ENCODE measurements at regions not wholly inside any gene's neighbourhood (a gene's known extent, or its start where the extent isn't known, plus 50 kb on each side); places are given as distances from the start of the nearest gene placed in this dataset.

DNA sequence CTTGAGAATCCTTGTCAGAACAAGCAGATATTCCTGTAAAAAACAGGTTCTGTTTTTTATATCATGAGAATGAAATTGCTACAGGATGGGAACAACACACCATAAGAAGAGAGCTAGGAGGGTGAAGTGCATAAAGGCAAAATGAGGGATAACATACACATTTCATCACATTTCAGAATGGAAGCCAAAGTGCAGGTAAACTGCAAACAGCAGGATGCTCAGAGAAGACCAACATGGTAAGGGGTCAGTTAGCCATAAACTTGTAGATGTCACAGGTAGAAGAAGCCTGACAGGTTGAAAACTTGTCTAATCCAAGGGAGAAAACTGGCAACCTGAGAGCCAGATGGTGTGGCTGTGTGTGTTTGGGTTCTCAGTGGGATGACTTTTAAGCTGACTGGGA, 88.9 kb upstream of the FAT1 start:
- no peak for TF ChIP-seq FOXP2 (optimal IDR thresholded peaks at IDR 0.05; ENCODE audit: borderline replicate concordance, extremely low read depth, extremely low read length, insufficient read depth)

DNA sequence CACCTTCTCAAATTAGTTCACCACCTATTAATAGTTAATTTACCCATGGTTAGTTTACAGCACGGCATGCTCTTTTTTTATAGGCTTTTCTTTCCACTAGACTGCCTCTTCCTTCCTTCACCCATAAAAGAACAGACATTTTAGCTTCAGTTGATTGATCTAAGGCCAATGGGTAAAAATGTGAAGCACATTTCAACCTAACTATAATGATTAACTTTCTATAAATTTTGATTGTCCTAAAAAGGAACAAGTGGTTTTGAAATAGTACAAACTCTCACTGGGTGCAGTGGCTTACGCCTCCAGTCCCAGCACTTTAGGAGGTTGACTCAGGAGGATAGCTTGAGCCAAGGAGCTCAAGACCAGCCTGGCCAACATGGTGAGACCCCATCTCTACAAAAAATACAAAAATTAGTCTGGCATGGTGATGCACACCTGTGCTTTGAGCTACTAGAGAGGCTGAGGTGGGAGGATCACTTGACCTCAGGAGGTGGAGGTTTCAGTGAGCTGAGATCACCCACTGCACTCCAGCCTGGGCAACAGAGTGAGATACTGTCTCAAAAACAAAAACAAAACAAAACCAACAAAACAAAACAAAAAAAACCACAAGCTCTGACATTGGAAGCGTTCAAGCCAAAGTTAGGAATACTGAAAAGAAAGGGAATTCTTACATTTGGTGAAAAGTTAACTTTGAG, 89.9 kb upstream of the FAT1 start:
- TF ChIP-seq SIN3A (IDR thresholded peaks at IDR 0.05; ENCODE audit: borderline replicate concordance, insufficient read depth, low read length), result no peak
- no peak for TF ChIP-seq FOXP2 (optimal IDR thresholded peaks at IDR 0.05; ENCODE audit: borderline replicate concordance, extremely low read depth, extremely low read length, insufficient read depth)
- TF ChIP-seq, protein P1, sequence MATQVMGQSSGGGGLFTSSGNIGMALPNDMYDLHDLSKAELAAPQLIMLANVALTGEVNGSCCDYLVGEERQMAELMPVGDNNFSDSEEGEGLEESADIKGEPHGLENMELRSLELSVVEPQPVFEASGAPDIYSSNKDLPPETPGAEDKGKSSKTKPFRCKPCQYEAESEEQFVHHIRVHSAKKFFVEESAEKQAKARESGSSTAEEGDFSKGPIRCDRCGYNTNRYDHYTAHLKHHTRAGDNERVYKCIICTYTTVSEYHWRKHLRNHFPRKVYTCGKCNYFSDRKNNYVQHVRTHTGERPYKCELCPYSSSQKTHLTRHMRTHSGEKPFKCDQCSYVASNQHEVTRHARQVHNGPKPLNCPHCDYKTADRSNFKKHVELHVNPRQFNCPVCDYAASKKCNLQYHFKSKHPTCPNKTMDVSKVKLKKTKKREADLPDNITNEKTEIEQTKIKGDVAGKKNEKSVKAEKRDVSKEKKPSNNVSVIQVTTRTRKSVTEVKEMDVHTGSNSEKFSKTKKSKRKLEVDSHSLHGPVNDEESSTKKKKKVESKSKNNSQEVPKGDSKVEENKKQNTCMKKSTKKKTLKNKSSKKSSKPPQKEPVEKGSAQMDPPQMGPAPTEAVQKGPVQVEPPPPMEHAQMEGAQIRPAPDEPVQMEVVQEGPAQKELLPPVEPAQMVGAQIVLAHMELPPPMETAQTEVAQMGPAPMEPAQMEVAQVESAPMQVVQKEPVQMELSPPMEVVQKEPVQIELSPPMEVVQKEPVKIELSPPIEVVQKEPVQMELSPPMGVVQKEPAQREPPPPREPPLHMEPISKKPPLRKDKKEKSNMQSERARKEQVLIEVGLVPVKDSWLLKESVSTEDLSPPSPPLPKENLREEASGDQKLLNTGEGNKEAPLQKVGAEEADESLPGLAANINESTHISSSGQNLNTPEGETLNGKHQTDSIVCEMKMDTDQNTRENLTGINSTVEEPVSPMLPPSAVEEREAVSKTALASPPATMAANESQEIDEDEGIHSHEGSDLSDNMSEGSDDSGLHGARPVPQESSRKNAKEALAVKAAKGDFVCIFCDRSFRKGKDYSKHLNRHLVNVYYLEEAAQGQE (IDR thresholded peaks at IDR 0.05; ENCODE audit: insufficient read depth in 1 of 2, low read depth in 2 of 2, low read length in 2 of 2), result no peak
- TF ChIP-seq TAF1 (IDR thresholded peaks at IDR 0.05; ENCODE audit: borderline replicate concordance, insufficient read depth, low read length), result no peak
- TF ChIP-seq POLR2AphosphoS5 (IDR thresholded peaks at IDR 0.05; ENCODE audit: low read depth, low read length), result no peak

DNA sequence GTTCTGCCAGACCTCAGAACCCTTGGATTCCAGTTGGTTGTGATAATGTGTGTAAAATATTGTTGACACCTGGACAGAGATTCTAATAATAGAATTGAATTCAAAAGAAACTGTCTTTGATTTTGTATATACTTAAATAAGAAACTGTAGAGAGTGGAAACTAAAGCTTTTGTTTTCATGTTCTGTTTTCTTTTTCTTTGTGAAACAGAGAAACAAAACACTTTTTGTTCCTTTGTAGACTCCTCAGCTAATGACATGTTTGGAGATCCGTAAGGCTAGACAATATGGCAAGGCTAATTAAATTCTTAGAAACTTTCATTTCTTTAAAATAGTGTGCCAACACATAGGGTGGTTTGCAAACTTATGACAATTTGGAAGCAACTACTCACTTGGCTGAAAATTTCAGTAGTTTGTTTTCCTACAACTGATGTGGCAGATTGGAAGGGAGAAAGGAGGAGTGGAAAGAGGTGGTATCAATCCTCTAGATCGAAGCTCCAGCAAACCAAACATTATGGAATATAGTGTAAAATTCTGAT, 90.9 kb upstream of the FAT1 start:
- no peak for TF ChIP-seq SIN3A (IDR thresholded peaks at IDR 0.05; ENCODE audit: borderline replicate concordance, insufficient read depth, low read length)
- no peak for TF ChIP-seq FOXP2 (optimal IDR thresholded peaks at IDR 0.05; ENCODE audit: borderline replicate concordance, extremely low read depth, extremely low read length, insufficient read depth)
- TF ChIP-seq TAF1 (IDR thresholded peaks at IDR 0.05; ENCODE audit: borderline replicate concordance, insufficient read depth, low read length), result no peak

DNA sequence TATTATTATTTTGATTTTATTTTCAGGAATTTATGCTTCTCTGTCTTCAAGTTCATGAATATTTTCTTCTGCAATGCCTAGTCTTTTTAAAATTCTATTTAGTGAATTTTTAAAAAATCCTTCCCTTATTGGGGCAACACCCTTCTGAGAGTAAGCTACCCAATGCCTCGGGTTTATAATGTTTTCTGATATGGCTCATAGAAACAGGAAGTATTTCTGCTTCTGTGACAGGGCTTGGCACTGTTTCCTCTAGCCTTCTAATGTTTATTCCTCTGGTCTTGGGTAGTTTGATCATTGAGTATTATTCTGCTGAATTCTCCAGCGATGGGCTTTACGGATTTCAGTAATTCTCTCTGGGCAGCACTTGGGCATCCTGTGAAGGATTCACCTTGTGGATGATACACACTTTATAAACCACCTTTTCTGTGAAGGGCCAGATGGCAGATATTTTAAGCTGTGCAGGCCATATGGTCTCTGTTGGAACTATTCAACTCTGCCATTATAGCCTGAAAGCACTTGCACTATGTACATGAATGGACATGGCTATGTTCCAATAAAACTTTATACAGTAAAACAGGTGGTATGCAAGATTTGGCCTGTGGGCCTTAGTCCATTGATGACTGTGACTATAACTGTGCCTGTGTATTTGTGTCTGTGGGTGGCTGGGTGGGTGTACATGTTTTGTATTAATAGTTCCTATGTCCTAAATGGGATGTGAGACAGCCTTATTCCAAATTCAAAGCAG, 95.9 kb upstream of the FAT1 start:
- TF ChIP-seq, protein P1 (IDR thresholded peaks at IDR 0.05; ENCODE audit: insufficient read depth in 1 of 2, low read depth in 2 of 2, low read length in 2 of 2), result no peak
- TF ChIP-seq FOXP2 (optimal IDR thresholded peaks at IDR 0.05; ENCODE audit: borderline replicate concordance, extremely low read depth, extremely low read length, insufficient read depth) (no peak), SIN3A (IDR thresholded peaks at IDR 0.05; ENCODE audit: borderline replicate concordance, insufficient read depth, low read length) (no peak), POLR2AphosphoS5 (IDR thresholded peaks at IDR 0.05; ENCODE audit: low read depth, low read length) (no peak), TAF1 (IDR thresholded peaks at IDR 0.05; ENCODE audit: borderline replicate concordance, insufficient read depth, low read length) (no peak)

DNA sequence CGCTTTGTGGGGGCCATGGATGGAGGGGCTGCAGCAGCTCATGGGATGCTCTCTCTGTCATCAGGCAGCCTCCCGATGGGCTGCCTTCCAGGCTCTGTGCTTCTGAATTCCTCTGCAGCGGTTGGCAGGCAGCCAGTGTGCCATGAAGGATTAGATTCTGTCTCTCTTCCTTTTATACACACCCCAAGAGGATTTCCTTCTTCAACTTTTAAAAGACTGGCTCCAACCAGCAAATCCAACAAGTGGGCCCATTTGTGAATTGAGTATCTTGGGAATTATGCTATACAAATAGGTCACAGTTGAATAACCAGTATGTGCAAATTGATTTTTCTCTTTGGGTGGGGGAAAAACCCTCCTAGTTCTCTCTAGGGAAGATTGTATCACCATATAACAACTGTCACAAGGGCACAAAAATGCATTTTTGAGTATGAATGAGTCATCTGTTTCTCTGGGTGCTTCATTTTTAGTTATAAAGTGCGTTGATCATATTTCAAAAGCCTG, 96.8 kb upstream of the FAT1 start:
- TF ChIP-seq, protein P1 (IDR thresholded peaks at IDR 0.05; ENCODE audit: insufficient read depth in 1 of 2, low read depth in 2 of 2, low read length in 2 of 2), result no peak
- TF ChIP-seq POLR2AphosphoS5 (IDR thresholded peaks at IDR 0.05; ENCODE audit: low read depth, low read length), result no peak
- TF ChIP-seq SIN3A (IDR thresholded peaks at IDR 0.05; ENCODE audit: borderline replicate concordance, insufficient read depth, low read length), result no peak
- no peak for TF ChIP-seq FOXP2 (optimal IDR thresholded peaks at IDR 0.05; ENCODE audit: borderline replicate concordance, extremely low read depth, extremely low read length, insufficient read depth)
- TF ChIP-seq TAF1 (IDR thresholded peaks at IDR 0.05; ENCODE audit: borderline replicate concordance, insufficient read depth, low read length), result no peak

DNA sequence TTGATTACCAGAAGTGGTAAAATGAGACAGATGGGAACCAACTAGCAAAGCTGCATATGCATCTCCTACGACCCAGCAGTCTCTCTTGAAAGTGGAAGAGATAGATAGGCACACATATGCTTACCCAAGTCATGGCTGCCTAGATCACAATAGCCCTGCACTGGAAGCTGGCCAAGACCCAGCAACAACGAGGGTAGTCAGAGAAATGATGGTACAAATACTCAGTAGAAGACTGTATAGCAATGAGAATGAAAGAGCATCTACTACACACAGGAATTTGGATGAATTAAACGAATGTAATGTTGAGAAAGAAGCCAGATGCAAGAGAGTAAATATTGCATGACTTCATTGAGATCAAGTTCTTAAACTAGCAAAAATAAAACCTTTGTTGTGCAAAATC, 100.3 kb upstream of the FAT1 start:
- TF ChIP-seq, protein P1 (IDR thresholded peaks at IDR 0.05; ENCODE audit: insufficient read depth in 1 of 2, low read depth in 2 of 2, low read length in 2 of 2), result no peak
- no peak for TF ChIP-seq SIN3A (IDR thresholded peaks at IDR 0.05; ENCODE audit: borderline replicate concordance, insufficient read depth, low read length)
- TF ChIP-seq TAF1 (IDR thresholded peaks at IDR 0.05; ENCODE audit: borderline replicate concordance, insufficient read depth, low read length), result no peak
- TF ChIP-seq POLR2AphosphoS5 (IDR thresholded peaks at IDR 0.05; ENCODE audit: low read depth, low read length), result no peak
- TF ChIP-seq FOXP2 (optimal IDR thresholded peaks at IDR 0.05; ENCODE audit: borderline replicate concordance, extremely low read depth, extremely low read length, insufficient read depth), result no peak
